T-cell (primary cell): ENCODE measurements at regions not wholly inside any gene's neighbourhood (a gene's known extent, or its start where the extent isn't known, plus 50 kb on each side); places are given as distances from the start of the nearest gene placed in this dataset.

Source experiments
- ATAC-seq, 4 experiments: fragments of 200-7000 bp in 3 of 4; fragments of 150-1000 bp in 1 of 4; cut with Tn5 transposase; replicated peaks in 1 of 4; 1 replicate in 3 of 4; 2 replicates in 1 of 4; pipeline ENCODE4 v1.10.0; 2021; ENCODE audit warnings: moderate library complexity in 3 of 4, mild to moderate bottlenecking in 2 of 4, moderate number of reproducible peaks in 1 of 4
- CTCF ChIA-PET, 2 donors: fragments of 300-600 bp; sonication (Branson Sonifier 250); formaldehyde crosslinking; loops; one replicate each; lab custom pipeline; 2022; ENCODE audit warnings: antibody characterized with exemption in 2 of 2; lab: Charles Lee
- POLR2A ChIA-PET, 2 donors: fragments of 300-600 bp; sonication (Branson Sonifier 250); formaldehyde crosslinking; loops; one replicate each; lab custom pipeline; 2022; ENCODE audit warnings: antibody characterized with exemption in 2 of 2; lab: Charles Lee
- DNase-seq, 35 experiments: peaks; one replicate each; pipeline versions ENCODE4 v3.0.0 to v3.0.0-alpha.2; 2013 to 2023
- H3K27ac ChIP-seq: one replicate; pipeline ENCODE4 v1.5.1; 2013; ENCODE audit warnings: low read length
- H3K27me3 ChIP-seq, 2 experiments: replicated peaks in 1 of 2; 1 replicate in 1 of 2; 2 replicates in 1 of 2; pipeline versions ENCODE4 v1.6.1 to v1.7.0; 2013; ENCODE audit warnings: low read length in 1 of 2, mixed read lengths in 1 of 2; ENCODE audit not compliant: control insufficient read depth in 2 of 2, insufficient read depth in 2 of 2; ENCODE audit errors: extremely low read depth in 1 of 2
- H3K36me3 ChIP-seq, 2 donors: 1 replicate in 1 of 2; 2 replicates in 1 of 2; pipeline versions ENCODE4 v1.6.1 to v1.7.0; 2013; ENCODE audit warnings: low read length in 1 of 2; ENCODE audit not compliant: control insufficient read depth in 2 of 2, insufficient read depth in 1 of 2; ENCODE audit errors: extremely low read depth in 1 of 2
- H3K4me1 ChIP-seq, 2 experiments: 1 replicate in 1 of 2; 2 replicates in 1 of 2; pipeline versions ENCODE4 v1.6.1 to v1.7.0; 2013; ENCODE audit warnings: low read length in 2 of 2, mixed read lengths in 1 of 2; ENCODE audit not compliant: insufficient read depth in 2 of 2, control insufficient read depth in 1 of 2; ENCODE audit errors: extremely low read depth in 1 of 2
- H3K4me3 ChIP-seq, 2 donors: 1 replicate in 1 of 2; 2 replicates in 1 of 2; pipeline versions ENCODE4 v1.5.1 to v1.7.0; 2013; ENCODE audit warnings: mild to moderate bottlenecking in 2 of 2, low read length in 1 of 2, moderate library complexity in 1 of 2; ENCODE audit not compliant: control insufficient read depth in 1 of 2; ENCODE audit errors: extremely low read depth in 1 of 2
- H3K9me3 ChIP-seq: 2 replicates; pipeline ENCODE4 v1.7.0; 2013
- H3K27ac Mint-ChIP-seq, 2 donors: one replicate each; pipeline ENCODE4 v1.8.0; 2020 to 2021; ENCODE audit warnings: mild to moderate bottlenecking in 2 of 2, mixed read lengths in 2 of 2
- H3K27me3 Mint-ChIP-seq, 2 donors: one replicate each; pipeline ENCODE4 v1.8.0; 2021 to 2022; ENCODE audit warnings: mixed read lengths in 2 of 2
- H3K36me3 Mint-ChIP-seq: one replicate; pipeline ENCODE4 v1.8.0; 2021; ENCODE audit warnings: mixed read lengths
- H3K4me1 Mint-ChIP-seq, 3 donors: one replicate each; pipeline ENCODE4 v1.8.0; 2020 to 2022; ENCODE audit warnings: mixed read lengths in 3 of 3, mild to moderate bottlenecking in 1 of 3
- H3K4me3 Mint-ChIP-seq, 3 donors: one replicate each; pipeline ENCODE4 v1.8.0; 2020 to 2022; ENCODE audit warnings: mild to moderate bottlenecking in 3 of 3, mixed read lengths in 3 of 3, moderate library complexity in 3 of 3
- H3K9me3 Mint-ChIP-seq, 3 donors: one replicate each; pipeline ENCODE4 v1.8.0; 2020 to 2022; ENCODE audit warnings: mixed read lengths in 3 of 3
- WGBS: methylation state at CpG from one replicate; pipeline ENCODE4 v1.1.5; 2013; ENCODE audit warnings: missing lambda C conversion rate; ENCODE audit not compliant: insufficient coverage; 5-methylcytosine and 5-hydroxymethylcytosine counted together

DNA sequence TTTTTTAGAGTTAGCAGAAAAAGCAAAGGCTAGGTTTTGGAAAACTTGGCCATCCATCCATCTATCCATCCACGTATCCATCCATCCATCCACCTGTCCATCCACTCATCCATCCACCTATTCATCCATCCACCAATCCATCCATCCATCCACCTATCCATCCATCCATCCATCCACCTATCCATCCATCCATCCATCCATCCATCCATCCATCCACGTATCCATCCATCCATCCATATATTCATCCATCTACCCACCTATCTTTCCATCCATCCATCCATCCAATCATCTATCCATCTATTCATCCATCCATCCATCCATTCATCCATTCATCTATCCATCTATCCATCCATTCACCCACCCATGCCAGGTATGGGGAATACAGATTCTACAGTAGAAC, 81.7 kb upstream of the MPP7 start:
- ATAC-seq (no peak), DNase-seq (no peak)
- H3K27me3 Mint-ChIP-seq, result peaks cover 0 to 9% of the 10 kb centered on the region in 2 donors
- CTCF ChIA-PET, result interaction anchor here (0.7 to 4.7 kb wide), 7 partner anchors 9 to 141 kb away, joined by 3 to 39 read pairs (median 5); partner anchors contain the start of gene MPP7 (in 1 of the 2)
- POLR2A ChIA-PET, result no interaction called here
- peaks cover 12 to 15% of the 10 kb centered on the region in 2 experiments for H3K4me1 ChIP-seq
- H3K4me3 Mint-ChIP-seq, result no peak overlapping the region
- no peaks in the 10 kb centered on the region for H3K36me3 ChIP-seq
- H3K27me3 ChIP-seq, result peaks cover 0 to 6% of the 10 kb centered on the region in 2 experiments
- no peak overlapping the region for H3K27ac ChIP-seq
- no peak overlapping the region for H3K27ac Mint-ChIP-seq
- H3K36me3 Mint-ChIP-seq, result no peaks in the 10 kb centered on the region
- H3K4me1 Mint-ChIP-seq, result peaks cover 30 to 35% (median 31%) of the 10 kb centered on the region in 3 donors
- no peaks in the 10 kb centered on the region for H3K9me3 ChIP-seq
- no peak overlapping the region for H3K4me3 ChIP-seq
- WGBS, result 95% methylated on average over 2 of the region's 2 CpGs
- H3K9me3 Mint-ChIP-seq, result no peaks in the 10 kb centered on the region

DNA sequence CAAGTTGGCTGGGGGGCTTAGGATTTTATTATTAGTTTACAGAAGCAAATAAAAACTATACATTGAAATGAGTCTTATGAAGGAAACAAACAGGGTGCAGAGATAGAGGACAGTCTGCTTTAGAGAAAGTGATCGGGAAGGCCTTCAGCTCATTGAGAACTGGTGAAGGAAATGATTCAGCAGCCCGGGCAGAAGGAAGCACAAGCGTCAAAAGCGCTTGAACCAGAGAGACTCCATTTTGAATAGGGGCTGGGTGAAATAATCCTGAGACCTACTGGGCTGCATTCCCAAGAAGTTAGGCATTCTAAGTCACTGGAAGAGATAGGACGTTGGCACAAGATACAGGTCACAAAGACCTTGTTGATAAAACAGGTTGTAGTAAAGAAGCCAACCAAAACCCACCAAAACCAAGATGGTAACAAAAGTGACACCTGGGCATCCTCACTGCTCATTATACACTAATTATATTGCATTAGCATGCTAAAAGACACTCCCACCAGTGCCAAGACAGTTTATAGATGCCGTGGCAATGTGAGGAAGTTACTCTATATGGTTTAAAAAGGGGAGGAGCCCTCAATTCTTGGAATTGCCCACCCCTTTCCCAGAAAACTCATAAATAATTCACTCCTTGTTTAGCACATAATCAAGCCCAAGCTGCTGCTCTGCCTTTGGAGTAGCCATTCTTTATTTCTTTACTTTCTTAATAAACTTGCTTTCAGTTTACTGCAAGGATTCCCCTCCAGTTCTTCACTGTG, 83.1 kb upstream of the MPP7 start:
- Mint-ChIP-seq H3K36me3 (no peaks in the 10 kb centered on the region), H3K4me1 (peaks cover 22 to 24% (median 23%) of the 10 kb centered on the region in 3 donors), H3K27ac (no peak overlapping the region), H3K9me3 (no peaks in the 10 kb centered on the region), H3K4me3 (peak overlapping the region in 1 of 3 donors; percentile 15), H3K27me3 (peaks cover 0 to 9% of the 10 kb centered on the region in 2 donors)
- Histone ChIP-seq H3K36me3 (no peaks in the 10 kb centered on the region), H3K27me3 (peaks cover 0 to 8% of the 10 kb centered on the region in 2 experiments), H3K9me3 (no peaks in the 10 kb centered on the region), H3K27ac (no peak overlapping the region), H3K4me3 (no peak overlapping the region), H3K4me1 (peaks cover 5 to 9% of the 10 kb centered on the region in 2 experiments)
- 88% methylated on average over 4 of the region's 6 CpGs for WGBS
- ATAC-seq (no peak), DNase-seq (no peak)
- POLR2A ChIA-PET, result no interaction called here
- CTCF ChIA-PET, result interaction anchor here (0.6 to 1.6 kb wide), 7 partner anchors 7 to 138 kb away, joined by 3 to 7 read pairs (median 3); partner anchors contain the start of gene MPP7 (in 1 of the 2)

DNA sequence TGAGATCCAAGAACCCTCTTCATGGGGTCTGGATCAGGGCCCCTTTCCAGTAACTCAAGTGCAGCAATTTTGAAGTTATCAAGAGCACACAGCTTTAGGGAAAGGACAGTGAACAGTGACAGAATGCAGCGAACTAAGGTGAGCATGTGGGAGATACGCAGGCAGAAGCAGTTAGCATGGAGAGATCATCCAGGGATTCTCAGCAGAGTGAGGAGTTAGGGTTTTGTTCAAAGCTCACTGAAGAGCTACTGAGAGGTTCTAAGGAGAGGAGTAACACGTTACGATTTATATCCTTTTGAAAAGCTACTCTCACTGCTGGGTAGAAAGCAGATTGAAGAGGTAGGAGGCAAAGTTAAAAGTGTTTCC, 83.6 kb upstream of the MPP7 start:
- H3K4me3 Mint-ChIP-seq, result peak overlapping the region in 1 of 3 donors; percentile 15
- ATAC-seq (peak in 2 of 4 experiments; percentile 34 to 59), DNase-seq (no peak)
- no peaks in the 10 kb centered on the region for H3K36me3 ChIP-seq
- no peak overlapping the region for H3K27ac ChIP-seq
- peak overlapping the region in 1 of 2 donors; percentile 80 for H3K27ac Mint-ChIP-seq
- H3K9me3 Mint-ChIP-seq, result no peaks in the 10 kb centered on the region
- POLR2A ChIA-PET, result no interaction called here
- H3K36me3 Mint-ChIP-seq, result no peaks in the 10 kb centered on the region
- peaks cover 19 to 23% (median 19%) of the 10 kb centered on the region in 3 donors for H3K4me1 Mint-ChIP-seq
- peaks cover 0 to 8% of the 10 kb centered on the region in 2 experiments for H3K27me3 ChIP-seq
- CTCF ChIA-PET, result interaction anchor here (0.5 to 1.6 kb wide), 5 partner anchors 56 to 698 kb away, joined by 3 to 5 read pairs (median 3); partner anchors contain the start of gene MPP7 (in 1 of the 2)
- H3K4me3 ChIP-seq, result no peak overlapping the region
- peaks cover 0 to 9% of the 10 kb centered on the region in 2 donors for H3K27me3 Mint-ChIP-seq
- 86% methylated on average over 2 of the region's 4 CpGs for WGBS
- H3K4me1 ChIP-seq, result peaks cover 5 to 7% of the 10 kb centered on the region in 2 experiments
- no peaks in the 10 kb centered on the region for H3K9me3 ChIP-seq

DNA sequence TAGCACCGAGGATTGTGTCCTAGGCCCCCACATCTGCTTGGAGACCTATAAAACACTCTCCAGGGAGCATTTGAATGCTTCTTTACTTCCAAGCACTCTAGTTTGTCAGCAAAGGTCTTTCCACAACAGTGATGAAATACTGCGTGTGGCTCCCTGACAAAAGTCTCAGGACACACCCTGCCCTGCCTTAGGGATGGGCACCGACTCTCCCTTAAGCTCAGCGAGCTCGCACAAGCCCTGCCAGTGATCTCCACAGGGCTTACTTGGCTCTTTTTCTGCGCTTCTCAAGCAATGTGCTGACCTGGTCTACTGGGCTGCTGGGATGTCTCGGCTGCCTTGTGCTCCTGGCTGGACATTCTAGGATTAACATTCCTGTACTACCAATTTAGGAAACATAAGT, 84.3 kb upstream of the MPP7 start:
- 78% methylated on average over 7 of the region's 7 CpGs for WGBS
- Mint-ChIP-seq H3K4me3 (no peak overlapping the region), H3K36me3 (no peaks in the 10 kb centered on the region), H3K27me3 (peaks cover 0 to 9% of the 10 kb centered on the region in 2 donors), H3K4me1 (peaks cover 14 to 17% (median 14%) of the 10 kb centered on the region in 3 donors), H3K9me3 (no peaks in the 10 kb centered on the region), H3K27ac (no peak overlapping the region)
- ChIA-PET POLR2A (no interaction called here), CTCF (interaction anchor here (0.5 to 1.6 kb wide), 4 partner anchors 56 to 139 kb away, joined by 3 to 5 read pairs (median 3); partner anchors contain the start of gene MPP7 (in 1 of the 2))
- Histone ChIP-seq H3K4me3 (no peak overlapping the region), H3K27ac (no peak overlapping the region), H3K27me3 (peaks cover 0 to 8% of the 10 kb centered on the region in 2 experiments), H3K36me3 (no peaks in the 10 kb centered on the region), H3K4me1 (peaks cover 4 to 5% of the 10 kb centered on the region in 2 experiments), H3K9me3 (no peaks in the 10 kb centered on the region)
- no peak for ATAC-seq
- no peak for DNase-seq

DNA sequence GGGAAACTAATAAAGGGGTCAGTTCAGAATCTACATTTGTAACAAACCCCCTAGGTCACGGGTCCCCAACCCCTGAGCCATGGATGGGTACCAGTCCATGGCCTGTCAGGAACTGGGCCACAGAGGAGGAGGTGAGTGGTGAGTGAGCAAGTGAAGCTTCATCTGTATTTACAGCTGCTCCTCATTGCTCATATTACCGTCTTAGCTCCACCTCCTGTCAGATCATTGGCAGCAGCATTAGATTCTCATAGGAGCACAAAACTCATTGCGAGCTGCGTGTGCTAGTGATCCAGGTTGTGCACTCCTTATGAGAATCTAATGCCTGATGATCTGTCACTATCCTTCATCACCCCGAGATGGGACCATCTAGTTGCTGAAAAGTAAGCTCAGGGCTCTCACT, 88.4 kb upstream of the MPP7 start:
- Mint-ChIP-seq H3K9me3 (no peaks in the 10 kb centered on the region), H3K27me3 (peaks cover 0 to 6% of the 10 kb centered on the region in 2 donors), H3K36me3 (no peaks in the 10 kb centered on the region), H3K4me3 (no peak overlapping the region), H3K27ac (no peak overlapping the region), H3K4me1 (peaks cover 14 to 22% (median 16%) of the 10 kb centered on the region in 3 donors)
- Histone ChIP-seq H3K36me3 (no peaks in the 10 kb centered on the region), H3K9me3 (no peaks in the 10 kb centered on the region), H3K4me3 (no peak overlapping the region), H3K27me3 (peaks cover 0 to 5% of the 10 kb centered on the region in 2 experiments), H3K27ac (no peak overlapping the region), H3K4me1 (peaks cover 4 to 8% of the 10 kb centered on the region in 2 experiments)
- no peak for ATAC-seq
- ChIA-PET POLR2A (no interaction called here), CTCF (interaction anchor here (0.6 to 3.5 kb wide), 4 partner anchors 9 to 140 kb away, joined by 3 to 20 read pairs (median 6); no protein-coding TSS in a partner anchor)
- WGBS, result 94% methylated on average over 3 of the region's 5 CpGs
- DNase-seq, result no peak

DNA sequence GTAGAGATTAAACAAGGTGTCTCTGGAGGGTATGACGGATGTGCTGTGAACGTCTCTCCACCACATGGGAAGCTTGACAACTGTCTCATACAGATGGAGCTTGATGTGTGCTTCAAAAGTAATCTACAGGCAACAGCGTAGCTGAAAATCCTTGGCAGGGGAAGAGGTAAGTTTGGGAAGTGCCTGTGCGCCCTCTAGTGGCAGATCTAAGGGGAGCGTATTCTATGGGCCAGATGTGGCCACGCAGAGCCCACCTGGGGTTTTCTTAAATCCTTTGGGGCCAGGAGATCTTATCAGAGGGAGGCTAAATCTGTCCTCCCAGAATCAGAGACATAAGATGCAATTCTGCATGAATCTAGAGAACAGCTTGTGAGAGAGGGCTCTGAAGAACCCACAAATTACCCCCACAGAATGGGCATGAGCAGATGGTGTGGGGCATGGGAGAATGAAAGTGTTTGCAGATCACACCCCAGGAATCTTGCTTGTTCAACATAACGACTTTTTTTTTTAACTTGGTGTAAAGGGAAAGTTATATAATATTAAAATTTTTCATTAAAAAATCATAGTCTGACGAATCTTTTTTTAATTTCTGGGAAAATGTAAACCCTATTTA, 91.2 kb upstream of the MPP7 start:
- Histone ChIP-seq H3K4me1 (peaks cover 0 to 4% of the 10 kb centered on the region in 2 experiments), H3K9me3 (no peaks in the 10 kb centered on the region), H3K27ac (no peak overlapping the region), H3K4me3 (no peak overlapping the region), H3K36me3 (no peaks in the 10 kb centered on the region), H3K27me3 (peaks cover 0 to 2% of the 10 kb centered on the region in 2 experiments)
- CTCF ChIA-PET, result interaction anchor here (0.6 to 3.5 kb wide), 23 partner anchors 9 to 860 kb away, joined by 3 to 20 read pairs (median 4); partner anchors contain the start of gene MPP7 (in 2 of the 2)
- peaks cover 4 to 7% (median 5%) of the 10 kb centered on the region in 3 donors for H3K4me1 Mint-ChIP-seq
- no peaks in the 10 kb centered on the region for H3K36me3 Mint-ChIP-seq
- ATAC-seq (peak; percentile 75 to 87 (median 76)), DNase-seq (peak; percentile 3 to 83 (median 53))
- H3K27ac Mint-ChIP-seq, result no peak overlapping the region
- H3K27me3 Mint-ChIP-seq, result peaks cover 2 to 4% of the 10 kb centered on the region in 2 donors
- no peak overlapping the region for H3K4me3 Mint-ChIP-seq
- POLR2A ChIA-PET, result interaction anchor here in 1 of 2 donors (0.6 kb wide), 1 partner anchor 153 kb away, joined by 6 read pairs; no protein-coding TSS in a partner anchor
- peaks cover 0 to 3% (median 0%) of the 10 kb centered on the region in 3 donors for H3K9me3 Mint-ChIP-seq
- WGBS, result 17% methylated on average over 5 of the region's 8 CpGs
